Caco-2 (cell line): ENCODE measurements at regions not wholly inside any gene's neighbourhood (a gene's known extent, or its start where the extent isn't known, plus 50 kb on each side); places are given as distances from the start of the nearest gene placed in this dataset.

Experiments
- BruUV-seq: library from RNA; stranded (reverse); fragments of 400-500 nt; replicated peaks from 2 replicates; lab custom pipeline; 2021; lab: Mats Ljungman, UMichigan
- CTCF ChIA-PET: fragments of 300-600 bp; sonication (Branson Sonifier 250); formaldehyde crosslinking; loops from one replicate; lab custom pipeline; 2022; ENCODE audit warnings: antibody characterized with exemption; lab: Charles Lee
- POLR2A ChIA-PET: fragments of 300-600 bp; sonication (Branson Sonifier 250); formaldehyde crosslinking; loops from one replicate; lab custom pipeline; 2022; ENCODE audit warnings: antibody characterized with exemption; lab: Charles Lee
- DNase-seq, 2 experiments: peaks; one replicate each; pipeline versions ENCODE4 v3.0.0 to v3.0.0-alpha.2; 2020 to 2022
- H3K27me3 ChIP-seq: replicated peaks from 2 replicates; pipeline ENCODE4 v1.6.0; 2011; ENCODE audit warnings: low read length; ENCODE audit not compliant: control insufficient read depth, insufficient read depth
- H3K36me3 ChIP-seq: 2 replicates; pipeline ENCODE4 v1.5.1; 2011; ENCODE audit warnings: low read length; ENCODE audit not compliant: control insufficient read depth, insufficient read depth
- H3K4me1 ChIP-seq: fragments of 250-450 bp; sonication (Bioruptor Pico); 2 replicates; pipeline ENCODE4 v1.5.1; 2020; ENCODE audit warnings: mild to moderate bottlenecking
- H3K4me3 ChIP-seq: 2 replicates; pipeline ENCODE4 v1.5.1; 2011; ENCODE audit warnings: low read depth, mild to moderate bottlenecking, control low read depth, low read length
- H3K9me3 ChIP-seq: fragments of 250-450 bp; sonication (Bioruptor Pico); 2 replicates; pipeline ENCODE4 v1.5.1; 2020; ENCODE audit warnings: mild to moderate bottlenecking, moderate library complexity
- H3K27ac Mint-ChIP-seq: one replicate; pipeline ENCODE4 v1.8.0; 2022; ENCODE audit warnings: mixed read lengths; ENCODE audit not compliant: unreplicated experiment
- H3K27me3 Mint-ChIP-seq: one replicate; pipeline ENCODE4 v1.8.0; 2022; ENCODE audit warnings: mixed read lengths; ENCODE audit not compliant: insufficient read depth, unreplicated experiment
- H3K36me3 Mint-ChIP-seq: one replicate; pipeline ENCODE4 v1.8.0; 2022; ENCODE audit warnings: mild to moderate bottlenecking, mixed read lengths; ENCODE audit not compliant: insufficient read depth, unreplicated experiment
- H3K4me1 Mint-ChIP-seq: one replicate; pipeline ENCODE4 v1.8.0; 2022; ENCODE audit warnings: low read depth, mixed read lengths; ENCODE audit not compliant: unreplicated experiment
- H3K4me3 Mint-ChIP-seq: one replicate; pipeline ENCODE4 v1.8.0; 2022; ENCODE audit warnings: mild to moderate bottlenecking, moderate library complexity, mixed read lengths; ENCODE audit not compliant: unreplicated experiment
- H3K9me3 Mint-ChIP-seq: one replicate; pipeline ENCODE4 v1.8.0; 2022; ENCODE audit warnings: mixed read lengths; ENCODE audit not compliant: unreplicated experiment
- CTCF ChIP-seq, 2 experiments: fragments of 200-600 bp in 1 of 2; IDR thresholded peaks; 1 replicate in 1 of 2; 2 replicates in 1 of 2; pipeline versions ENCODE4 v1.5.1 to v1.8.0; 2011 to 2022; ENCODE audit warnings: antibody characterized with exemption in 1 of 2, control low read depth in 1 of 2, inconsistent platforms in 1 of 2, low read depth in 1 of 2, low read length in 1 of 2, mild to moderate bottlenecking in 1 of 2, moderate library complexity in 1 of 2; ENCODE audit not compliant: insufficient read depth in 1 of 2, severe bottlenecking in 1 of 2, unreplicated experiment in 1 of 2
- intact Hi-C: fragments of 100-400 bp; cut with micrococcal nuclease; formaldehyde crosslinking; loops from one replicate; pipeline ENCODE4 v1.10.0; 2022; ENCODE audit not compliant: unreplicated experiment

- no peaks in the 10 kb centered on the region for H3K4me1 Mint-ChIP-seq
- no peak overlapping the region for H3K27ac Mint-ChIP-seq
- no peak overlapping the region for H3K4me3 ChIP-seq
- no peaks in the 10 kb centered on the region for H3K27me3 ChIP-seq
- no TSS peak for BruUV-seq
- no peaks in the 10 kb centered on the region for H3K36me3 ChIP-seq
- H3K9me3 Mint-ChIP-seq: no peaks in the 10 kb centered on the region
- intact Hi-C loops: no loop called here
- no peak for DNase-seq
- TF ChIP-seq CTCF (IDR thresholded peaks at IDR 0.05; ENCODE audit: insufficient read depth in 1 of 2, low read depth in 1 of 2, low read length in 1 of 2, severe bottlenecking in 1 of 2, unreplicated experiment in 1 of 2): no peak
- ChIA-PET CTCF (no interaction called here), POLR2A (no interaction called here)
- H3K4me1 ChIP-seq: no peaks in the 10 kb centered on the region
- no peak overlapping the region for H3K4me3 Mint-ChIP-seq
- no peaks in the 10 kb centered on the region for H3K27me3 Mint-ChIP-seq
- no peaks in the 10 kb centered on the region for H3K9me3 ChIP-seq
- no peaks in the 10 kb centered on the region for H3K36me3 Mint-ChIP-seq
Observed at GRCh38 chr5:116626945-116627679, 52.5 kb upstream of the SEMA6A start.

GRCh38 chr5:116626272-116626723, 51.7 kb upstream of the SEMA6A start:
- Histone ChIP-seq H3K27me3 (no peaks in the 10 kb centered on the region), H3K4me3 (no peak overlapping the region), H3K4me1 (no peaks in the 10 kb centered on the region), H3K36me3 (no peaks in the 10 kb centered on the region), H3K9me3 (no peaks in the 10 kb centered on the region)
- Mint-ChIP-seq H3K4me1 (no peaks in the 10 kb centered on the region), H3K27ac (no peak overlapping the region), H3K9me3 (no peaks in the 10 kb centered on the region), H3K27me3 (no peaks in the 10 kb centered on the region), H3K4me3 (no peak overlapping the region), H3K36me3 (no peaks in the 10 kb centered on the region)
- DNase-seq: no peak
- no peak for TF ChIP-seq CTCF (IDR thresholded peaks at IDR 0.05; ENCODE audit: insufficient read depth in 1 of 2, low read depth in 1 of 2, low read length in 1 of 2, severe bottlenecking in 1 of 2, unreplicated experiment in 1 of 2)
- intact Hi-C loops: no loop called here
- no TSS peak for BruUV-seq
- ChIA-PET POLR2A (no interaction called here), CTCF (no interaction called here)
